ENCODE measurements at regions not wholly inside any gene's neighbourhood (a gene's known extent, or its start where the extent isn't known, plus 50 kb on each side); places are given as distances from the start of the nearest gene placed in this dataset.

DNA sequence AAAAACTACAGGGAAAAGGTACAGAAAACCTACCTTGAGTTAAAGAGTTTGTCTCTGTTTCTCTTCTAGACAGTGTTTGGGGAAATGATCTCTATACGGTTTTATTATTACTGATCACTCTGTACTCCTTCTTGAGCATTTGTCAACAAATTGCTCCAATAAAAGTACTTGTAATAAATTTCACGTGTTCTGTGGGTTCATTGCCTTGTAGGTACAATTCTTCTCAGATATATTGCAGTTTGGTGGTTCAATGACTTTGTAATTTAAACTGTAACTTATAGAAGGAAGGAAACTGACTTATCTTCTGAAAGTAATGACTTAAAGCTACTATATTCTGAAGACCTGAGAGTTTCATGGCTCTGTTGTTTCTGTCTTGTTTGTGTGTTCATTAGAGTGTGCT, 319.9 kb upstream of the PCSK5 start:
- H3K27ac Mint-ChIP-seq, result no peak overlapping the region
- Histone ChIP-seq H3K9me3 (ENCODE audit: control insufficient read depth, low read depth, low read length) (no peaks in the 10 kb centered on the region), H3K18ac (ENCODE audit: insufficient read length, low read depth, low read length) (no peak overlapping the region), H4K20me1 (ENCODE audit: control insufficient read depth, insufficient read depth, insufficient read length) (no peaks in the 10 kb centered on the region), H3K79me1 (ENCODE audit: insufficient read depth, low read depth, low read length, poor library complexity, severe bottlenecking) (no peaks in the 10 kb centered on the region), H4K8ac (replicated peaks; ENCODE audit: insufficient read length, low read depth, low read length) (no peak overlapping the region), H2BK120ac (ENCODE audit: low read depth, low read length, poor library complexity, severe bottlenecking) (no peak overlapping the region), H3K56ac (ENCODE audit: insufficient read length, low read depth, low read length) (no peak overlapping the region), H3K14ac (ENCODE audit: insufficient read depth, low read length) (no peak overlapping the region), H3K4me2 (ENCODE audit: insufficient read depth, insufficient read length, low read length) (no peak overlapping the region), H2AFZ (ENCODE audit: low read length) (no peak overlapping the region), H3K4me1 (ENCODE audit: insufficient read depth, low read length) (no peaks in the 10 kb centered on the region), H3T11ph (ENCODE audit: low read length) (no peak overlapping the region), H3K4ac (ENCODE audit: low read depth, low read length) (no peak overlapping the region), H2BK15ac (ENCODE audit: low read depth, low read length) (no peak overlapping the region), H3K27ac (ENCODE audit: insufficient read length, low read depth, low read length) (no peak overlapping the region), H2AK5ac (ENCODE audit: insufficient read length, low read length) (no peak overlapping the region), H3K9ac (ENCODE audit: extremely low read depth, insufficient read length, low read length) (no peak overlapping the region), H3K79me2 (ENCODE audit: insufficient read depth, low read length) (no peaks in the 10 kb centered on the region), H4K5ac (ENCODE audit: insufficient read length, low read depth, low read length) (no peak overlapping the region), H4K91ac (ENCODE audit: insufficient read length, low read depth, low read length) (no peak overlapping the region), H3K27me3 (ENCODE audit: insufficient read depth, low read length) (no peaks in the 10 kb centered on the region), H2BK12ac (ENCODE audit: insufficient read length, low read depth, low read length) (no peak overlapping the region), H2BK5ac (ENCODE audit: insufficient read length, low read length) (no peak overlapping the region), H3K23ac (ENCODE audit: insufficient read length, low read depth, low read length) (no peak overlapping the region), H2BK20ac (ENCODE audit: low read depth, low read length, poor library complexity, severe bottlenecking) (no peak overlapping the region), H3K23me2 (ENCODE audit: insufficient read length, low read depth, low read length, poor library complexity, severe bottlenecking) (no peaks in the 10 kb centered on the region)
- no peak overlapping the region for H3K4me3 Mint-ChIP-seq
- TF ChIP-seq, protein P1, sequence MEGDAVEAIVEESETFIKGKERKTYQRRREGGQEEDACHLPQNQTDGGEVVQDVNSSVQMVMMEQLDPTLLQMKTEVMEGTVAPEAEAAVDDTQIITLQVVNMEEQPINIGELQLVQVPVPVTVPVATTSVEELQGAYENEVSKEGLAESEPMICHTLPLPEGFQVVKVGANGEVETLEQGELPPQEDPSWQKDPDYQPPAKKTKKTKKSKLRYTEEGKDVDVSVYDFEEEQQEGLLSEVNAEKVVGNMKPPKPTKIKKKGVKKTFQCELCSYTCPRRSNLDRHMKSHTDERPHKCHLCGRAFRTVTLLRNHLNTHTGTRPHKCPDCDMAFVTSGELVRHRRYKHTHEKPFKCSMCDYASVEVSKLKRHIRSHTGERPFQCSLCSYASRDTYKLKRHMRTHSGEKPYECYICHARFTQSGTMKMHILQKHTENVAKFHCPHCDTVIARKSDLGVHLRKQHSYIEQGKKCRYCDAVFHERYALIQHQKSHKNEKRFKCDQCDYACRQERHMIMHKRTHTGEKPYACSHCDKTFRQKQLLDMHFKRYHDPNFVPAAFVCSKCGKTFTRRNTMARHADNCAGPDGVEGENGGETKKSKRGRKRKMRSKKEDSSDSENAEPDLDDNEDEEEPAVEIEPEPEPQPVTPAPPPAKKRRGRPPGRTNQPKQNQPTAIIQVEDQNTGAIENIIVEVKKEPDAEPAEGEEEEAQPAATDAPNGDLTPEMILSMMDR (conservative IDR thresholded peaks at IDR 0.05), result no peak
- no peaks in the 10 kb centered on the region for H3K36me3 Mint-ChIP-seq (ENCODE audit: insufficient read depth in 1 of 3, low read depth in 3 of 3)
- H3K27me3 Mint-ChIP-seq (ENCODE audit: low read depth), result no peaks in the 10 kb centered on the region
- no peaks in the 10 kb centered on the region for H3K4me1 Mint-ChIP-seq
- DNase-seq, result no peak
- no CpG with 5 or more reads among the region's 2 CpGs for WGBS (ENCODE audit: extremely low coverage, insufficient read length, low lambda C conversion rate)
- H3K9me3 Mint-ChIP-seq, result no peaks in the 10 kb centered on the region; a peak in 1 of 5 replicates

Measured in H9 (cell line).